SK-N-SH treated with all-trans-retinoic acid at 6 μM for 48 hours (cell line): ENCODE measurements at regions not wholly inside any gene's neighbourhood (a gene's known extent, or its start where the extent isn't known, plus 50 kb on each side); places are given as distances from the start of the nearest gene placed in this dataset.

Source experiments
- ARNTL ChIP-seq: fragments of 450-650 bp; formaldehyde crosslinking; IDR thresholded peaks from 2 replicates; pipeline ENCODE4 v1.5.0; 2020; ENCODE audit warnings: low read depth, mild to moderate bottlenecking, moderate library complexity, borderline replicate concordance
- ESRRG ChIP-seq: fragments of 250-450 bp; sonication (Bioruptor Pico); IDR thresholded peaks from 2 replicates; pipeline ENCODE4 v1.6.1; 2021; ENCODE audit warnings: mild to moderate bottlenecking
- ISL1 ChIP-seq: fragments of 250-450 bp; sonication (Bioruptor Pico); IDR thresholded peaks from 2 replicates; pipeline ENCODE4 v2.1.2; 2022; ENCODE audit warnings: mild to moderate bottlenecking, moderate library complexity
- TOX ChIP-seq: fragments of 250-450 bp; sonication (Bioruptor Pico); IDR thresholded peaks from 2 replicates; pipeline ENCODE4 v1.8.0; 2021; ENCODE audit warnings: mild to moderate bottlenecking, moderate library complexity, borderline replicate concordance
- ZNF565 ChIP-seq: fragments of 450-650 bp; formaldehyde crosslinking; conservative IDR thresholded peaks from 2 replicates; pipeline ENCODE4 v1.5.0; 2020; ENCODE audit warnings: low read depth, mild to moderate bottlenecking, moderate library complexity
- TF ChIP-seq, protein P1 (sequence below): fragments of 250-450 bp; sonication (Bioruptor Pico); IDR thresholded peaks from 2 replicates; pipeline ENCODE4 v1.5.1; 2021; ENCODE audit warnings: mild to moderate bottlenecking, moderate library complexity
- TF ChIP-seq, protein P2 (sequence below): fragments of 250-450 bp; sonication (Bioruptor Pico); IDR thresholded peaks from 2 replicates; pipeline ENCODE4 v1.5.1; 2020; ENCODE audit warnings: low read depth, mild to moderate bottlenecking, moderate library complexity
- TF ChIP-seq, protein P3 (sequence below): fragments of 250-450 bp; sonication (Bioruptor Pico); IDR thresholded peaks from 2 replicates; pipeline ENCODE4 v1.8.0; 2020; ENCODE audit warnings: mild to moderate bottlenecking, moderate library complexity, borderline replicate concordance

DNA sequence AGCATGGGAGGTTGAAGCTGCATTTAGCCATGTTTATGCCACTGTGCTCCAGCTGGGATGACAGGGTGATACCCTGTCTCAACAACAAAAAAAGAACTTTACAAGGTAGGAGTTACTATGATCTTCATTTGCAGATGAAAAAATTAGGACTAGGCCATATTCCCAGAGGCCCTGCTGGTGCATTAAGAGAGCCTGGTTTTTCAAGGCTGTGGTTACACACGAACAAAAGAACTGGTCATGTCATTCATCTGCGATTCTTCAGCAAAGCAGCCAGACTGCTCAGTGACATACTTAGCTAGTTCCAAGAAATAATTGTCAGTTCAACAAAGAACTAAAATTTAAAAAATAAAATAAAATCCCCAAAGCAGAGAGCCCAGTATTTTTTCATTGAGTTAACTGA, 66.1 kb upstream of the SLC22A15 start:
- TF ChIP-seq ZNF565 (CRISPR knock-in tag) (no peak), TOX (CRISPR knock-in tag) (no peak), ARNTL (CRISPR knock-in tag) (no peak), ESRRG (CRISPR knock-in tag) (no peak), ISL1 (CRISPR knock-in tag) (no peak)
- TF ChIP-seq, protein P1, sequence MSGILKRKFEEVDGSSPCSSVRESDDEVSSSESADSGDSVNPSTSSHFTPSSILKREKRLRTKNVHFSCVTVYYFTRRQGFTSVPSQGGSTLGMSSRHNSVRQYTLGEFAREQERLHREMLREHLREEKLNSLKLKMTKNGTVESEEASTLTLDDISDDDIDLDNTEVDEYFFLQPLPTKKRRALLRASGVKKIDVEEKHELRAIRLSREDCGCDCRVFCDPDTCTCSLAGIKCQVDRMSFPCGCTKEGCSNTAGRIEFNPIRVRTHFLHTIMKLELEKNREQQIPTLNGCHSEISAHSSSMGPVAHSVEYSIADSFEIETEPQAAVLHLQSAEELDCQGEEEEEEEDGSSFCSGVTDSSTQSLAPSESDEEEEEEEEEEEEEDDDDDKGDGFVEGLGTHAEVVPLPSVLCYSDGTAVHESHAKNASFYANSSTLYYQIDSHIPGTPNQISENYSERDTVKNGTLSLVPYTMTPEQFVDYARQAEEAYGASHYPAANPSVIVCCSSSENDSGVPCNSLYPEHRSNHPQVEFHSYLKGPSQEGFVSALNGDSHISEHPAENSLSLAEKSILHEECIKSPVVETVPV (CRISPR knock-in tag) = no peak
- TF ChIP-seq, protein P2, sequence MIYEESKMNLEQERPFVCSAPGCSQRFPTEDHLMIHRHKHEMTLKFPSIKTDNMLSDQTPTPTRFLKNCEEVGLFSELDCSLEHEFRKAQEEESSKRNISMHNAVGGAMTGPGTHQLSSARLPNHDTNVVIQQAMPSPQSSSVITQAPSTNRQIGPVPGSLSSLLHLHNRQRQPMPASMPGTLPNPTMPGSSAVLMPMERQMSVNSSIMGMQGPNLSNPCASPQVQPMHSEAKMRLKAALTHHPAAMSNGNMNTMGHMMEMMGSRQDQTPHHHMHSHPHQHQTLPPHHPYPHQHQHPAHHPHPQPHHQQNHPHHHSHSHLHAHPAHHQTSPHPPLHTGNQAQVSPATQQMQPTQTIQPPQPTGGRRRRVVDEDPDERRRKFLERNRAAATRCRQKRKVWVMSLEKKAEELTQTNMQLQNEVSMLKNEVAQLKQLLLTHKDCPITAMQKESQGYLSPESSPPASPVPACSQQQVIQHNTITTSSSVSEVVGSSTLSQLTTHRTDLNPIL = no peak
- TF ChIP-seq, protein P3, sequence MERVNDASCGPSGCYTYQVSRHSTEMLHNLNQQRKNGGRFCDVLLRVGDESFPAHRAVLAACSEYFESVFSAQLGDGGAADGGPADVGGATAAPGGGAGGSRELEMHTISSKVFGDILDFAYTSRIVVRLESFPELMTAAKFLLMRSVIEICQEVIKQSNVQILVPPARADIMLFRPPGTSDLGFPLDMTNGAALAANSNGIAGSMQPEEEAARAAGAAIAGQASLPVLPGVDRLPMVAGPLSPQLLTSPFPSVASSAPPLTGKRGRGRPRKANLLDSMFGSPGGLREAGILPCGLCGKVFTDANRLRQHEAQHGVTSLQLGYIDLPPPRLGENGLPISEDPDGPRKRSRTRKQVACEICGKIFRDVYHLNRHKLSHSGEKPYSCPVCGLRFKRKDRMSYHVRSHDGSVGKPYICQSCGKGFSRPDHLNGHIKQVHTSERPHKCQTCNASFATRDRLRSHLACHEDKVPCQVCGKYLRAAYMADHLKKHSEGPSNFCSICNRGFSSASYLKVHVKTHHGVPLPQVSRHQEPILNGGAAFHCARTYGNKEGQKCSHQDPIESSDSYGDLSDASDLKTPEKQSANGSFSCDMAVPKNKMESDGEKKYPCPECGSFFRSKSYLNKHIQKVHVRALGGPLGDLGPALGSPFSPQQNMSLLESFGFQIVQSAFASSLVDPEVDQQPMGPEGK = no peak
